ENCODE measurements at regions not wholly inside any gene's neighbourhood (a gene's known extent, or its start where the extent isn't known, plus 50 kb on each side); places are given as distances from the start of the nearest gene placed in this dataset.

DNA sequence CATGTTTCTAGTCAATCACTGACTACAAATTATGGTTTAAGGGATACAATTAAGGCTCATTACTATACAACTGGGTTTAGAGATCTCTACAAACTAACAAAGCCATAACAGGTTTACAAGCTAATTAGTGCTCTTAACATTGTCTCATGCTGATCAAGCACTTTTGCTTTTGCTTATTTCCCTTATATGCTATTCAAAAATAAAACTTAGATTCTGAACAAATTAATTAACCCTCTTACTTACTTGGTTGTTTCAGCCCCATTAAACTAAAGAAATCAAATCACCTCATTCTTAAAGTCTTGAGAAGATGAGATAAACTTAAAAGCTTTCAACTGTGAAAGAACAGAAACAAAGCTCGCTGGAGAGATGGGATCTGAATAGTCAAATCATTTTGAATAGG lies 2024.5 kb upstream of the ADGRL3 start:
- TF ChIP-seq, protein P1, sequence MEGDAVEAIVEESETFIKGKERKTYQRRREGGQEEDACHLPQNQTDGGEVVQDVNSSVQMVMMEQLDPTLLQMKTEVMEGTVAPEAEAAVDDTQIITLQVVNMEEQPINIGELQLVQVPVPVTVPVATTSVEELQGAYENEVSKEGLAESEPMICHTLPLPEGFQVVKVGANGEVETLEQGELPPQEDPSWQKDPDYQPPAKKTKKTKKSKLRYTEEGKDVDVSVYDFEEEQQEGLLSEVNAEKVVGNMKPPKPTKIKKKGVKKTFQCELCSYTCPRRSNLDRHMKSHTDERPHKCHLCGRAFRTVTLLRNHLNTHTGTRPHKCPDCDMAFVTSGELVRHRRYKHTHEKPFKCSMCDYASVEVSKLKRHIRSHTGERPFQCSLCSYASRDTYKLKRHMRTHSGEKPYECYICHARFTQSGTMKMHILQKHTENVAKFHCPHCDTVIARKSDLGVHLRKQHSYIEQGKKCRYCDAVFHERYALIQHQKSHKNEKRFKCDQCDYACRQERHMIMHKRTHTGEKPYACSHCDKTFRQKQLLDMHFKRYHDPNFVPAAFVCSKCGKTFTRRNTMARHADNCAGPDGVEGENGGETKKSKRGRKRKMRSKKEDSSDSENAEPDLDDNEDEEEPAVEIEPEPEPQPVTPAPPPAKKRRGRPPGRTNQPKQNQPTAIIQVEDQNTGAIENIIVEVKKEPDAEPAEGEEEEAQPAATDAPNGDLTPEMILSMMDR (conservative IDR thresholded peaks at IDR 0.05; ENCODE audit: low read depth, low read length), result no peak
- TF ChIP-seq EZH2 (IDR thresholded peaks at IDR 0.05; ENCODE audit: borderline replicate concordance, low read depth, low read length, poor library complexity, severe bottlenecking), result no peak
- no TSS peak for BruUV-seq (replicated peaks)
- intact Hi-C loops (cut with micrococcal nuclease; ENCODE audit: unreplicated experiment), result no loop called here
- H3K27me3 ChIP-seq (replicated peaks; ENCODE audit: insufficient read depth, low read depth, low read length, poor library complexity), result no peaks in the 10 kb centered on the region
- POLR2A ChIA-PET (ENCODE audit: low non-redundant PET), result no interaction called here
- CTCF ChIA-PET, result no interaction called here
- no peak for DNase-seq (ENCODE audit: low spot score)
- no peak overlapping the region for H3K27ac ChIP-seq (ENCODE audit: low read depth, low read length, poor library complexity, severe bottlenecking)
- no peaks in the 10 kb centered on the region for H3K36me3 ChIP-seq (ENCODE audit: insufficient read depth, low read length, poor library complexity, severe bottlenecking)
- no peaks in the 10 kb centered on the region for H3K9me3 ChIP-seq (ENCODE audit: low read depth, low read length, poor library complexity, severe bottlenecking)
- H3K4me1 ChIP-seq (ENCODE audit: insufficient read depth, low read length, poor library complexity, severe bottlenecking), result no peaks in the 10 kb centered on the region
- H3K4me3 ChIP-seq (ENCODE audit: low read depth, low read length, poor library complexity, severe bottlenecking), result no peak overlapping the region

DNA sequence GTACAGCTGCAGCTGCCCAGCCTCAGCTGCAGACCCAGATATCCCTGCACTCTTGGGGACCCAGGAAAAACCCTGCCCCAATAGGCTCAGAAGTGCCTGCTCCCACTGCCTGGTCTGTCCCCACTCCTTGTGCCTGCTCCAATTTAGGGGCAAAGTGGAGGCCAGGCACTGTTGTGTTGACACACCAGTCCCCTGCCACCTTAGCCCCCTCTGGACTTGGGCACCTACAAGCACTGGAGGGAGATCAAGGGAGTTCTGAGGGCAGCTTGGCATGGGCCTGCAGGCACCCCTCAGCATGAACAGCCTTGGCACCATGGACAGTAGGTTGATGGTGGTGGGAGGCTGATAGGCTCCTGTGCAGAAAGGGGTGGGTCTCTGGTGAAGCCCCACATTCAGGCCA lies 2020.8 kb upstream of the ADGRL3 start:
- Histone ChIP-seq H3K9me3 (ENCODE audit: low read depth, low read length, poor library complexity, severe bottlenecking) (no peaks in the 10 kb centered on the region), H3K27ac (ENCODE audit: low read depth, low read length, poor library complexity, severe bottlenecking) (no peak overlapping the region), H3K27me3 (replicated peaks; ENCODE audit: insufficient read depth, low read depth, low read length, poor library complexity) (no peaks in the 10 kb centered on the region), H3K4me3 (ENCODE audit: low read depth, low read length, poor library complexity, severe bottlenecking) (no peak overlapping the region), H3K36me3 (ENCODE audit: insufficient read depth, low read length, poor library complexity, severe bottlenecking) (no peaks in the 10 kb centered on the region), H3K4me1 (ENCODE audit: insufficient read depth, low read length, poor library complexity, severe bottlenecking) (no peaks in the 10 kb centered on the region)
- ChIA-PET POLR2A (ENCODE audit: low non-redundant PET) (no interaction called here), CTCF (no interaction called here)
- intact Hi-C loops (cut with micrococcal nuclease; ENCODE audit: unreplicated experiment), result no loop called here
- no TSS peak for BruUV-seq (replicated peaks)
- no peak for DNase-seq (ENCODE audit: low spot score)
- TF ChIP-seq, protein P1 (conservative IDR thresholded peaks at IDR 0.05; ENCODE audit: low read depth, low read length), result no peak
- TF ChIP-seq EZH2 (IDR thresholded peaks at IDR 0.05; ENCODE audit: borderline replicate concordance, low read depth, low read length, poor library complexity, severe bottlenecking), result no peak

DNA sequence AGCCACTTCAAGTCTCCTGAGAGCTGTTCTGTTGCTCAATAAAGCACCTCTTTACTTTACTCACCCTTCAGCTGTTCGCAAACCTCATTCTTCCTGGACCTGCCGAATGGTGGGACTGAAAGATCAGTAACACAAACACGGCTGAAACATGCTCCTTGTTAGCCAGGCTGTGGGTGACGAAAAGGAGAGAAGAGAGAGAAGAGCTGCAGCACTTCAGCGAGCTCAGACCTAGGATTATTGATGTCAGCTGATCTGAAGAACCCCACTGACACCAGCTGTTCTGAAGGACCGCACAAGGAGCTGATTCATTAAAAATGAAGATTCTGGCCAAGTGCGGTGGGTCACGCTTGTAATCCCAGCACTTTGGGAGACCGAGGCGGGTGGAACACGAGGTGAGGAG lies 2020.0 kb upstream of the ADGRL3 start:
- Histone ChIP-seq H3K27ac (ENCODE audit: low read depth, low read length, poor library complexity, severe bottlenecking) (no peak overlapping the region), H3K4me3 (ENCODE audit: low read depth, low read length, poor library complexity, severe bottlenecking) (no peak overlapping the region), H3K36me3 (ENCODE audit: insufficient read depth, low read length, poor library complexity, severe bottlenecking) (no peaks in the 10 kb centered on the region), H3K9me3 (ENCODE audit: low read depth, low read length, poor library complexity, severe bottlenecking) (no peaks in the 10 kb centered on the region), H3K27me3 (replicated peaks; ENCODE audit: insufficient read depth, low read depth, low read length, poor library complexity) (no peaks in the 10 kb centered on the region), H3K4me1 (ENCODE audit: insufficient read depth, low read length, poor library complexity, severe bottlenecking) (no peaks in the 10 kb centered on the region)
- BruUV-seq (replicated peaks), result no TSS peak
- POLR2A ChIA-PET (ENCODE audit: low non-redundant PET), result no interaction called here
- no peak for DNase-seq (ENCODE audit: low spot score)
- intact Hi-C loops (cut with micrococcal nuclease; ENCODE audit: unreplicated experiment), result no loop called here
- no peak for TF ChIP-seq EZH2 (IDR thresholded peaks at IDR 0.05; ENCODE audit: borderline replicate concordance, low read depth, low read length, poor library complexity, severe bottlenecking)
- TF ChIP-seq, protein P1 (conservative IDR thresholded peaks at IDR 0.05; ENCODE audit: low read depth, low read length), result no peak
- CTCF ChIA-PET, result no interaction called here
